HG02981 (cell line): ENCODE measurements at regions not wholly inside any gene's neighbourhood (a gene's known extent, or its start where the extent isn't known, plus 50 kb on each side); places are given as distances from the start of the nearest gene placed in this dataset.
A peak's percentile ranks its signal among the peaks of the same experiment; 100 is the strongest.

Experiments
- ATAC-seq: cut with Tn5 transposase; IDR thresholded peaks from one replicate; pipeline ENCODE4 v1.9.1; 2021; ENCODE audit warnings: mild to moderate bottlenecking, moderate library complexity; ENCODE audit not compliant: unreplicated experiment

DNA sequence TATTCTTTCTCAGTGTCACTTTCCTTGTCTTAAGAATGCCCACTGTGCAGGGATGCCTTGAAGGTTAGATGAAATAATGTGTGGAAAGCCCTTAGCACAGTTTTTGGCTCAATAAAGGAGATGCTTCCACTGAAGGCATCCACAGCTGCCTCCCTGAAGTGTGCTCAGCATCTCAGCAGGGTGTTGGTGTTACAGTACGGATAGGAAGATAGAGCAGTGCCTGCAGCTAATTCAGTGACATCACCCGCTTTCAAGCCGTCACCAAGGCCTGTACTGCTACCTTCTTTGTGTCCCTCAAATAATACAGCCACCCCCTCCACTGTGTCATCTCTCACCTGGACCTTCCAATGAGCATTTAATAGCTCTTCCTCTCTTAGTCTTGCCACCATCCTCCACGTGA is 59.0 kb downstream of the NDUFS5 start:
- no peak for ATAC-seq

DNA sequence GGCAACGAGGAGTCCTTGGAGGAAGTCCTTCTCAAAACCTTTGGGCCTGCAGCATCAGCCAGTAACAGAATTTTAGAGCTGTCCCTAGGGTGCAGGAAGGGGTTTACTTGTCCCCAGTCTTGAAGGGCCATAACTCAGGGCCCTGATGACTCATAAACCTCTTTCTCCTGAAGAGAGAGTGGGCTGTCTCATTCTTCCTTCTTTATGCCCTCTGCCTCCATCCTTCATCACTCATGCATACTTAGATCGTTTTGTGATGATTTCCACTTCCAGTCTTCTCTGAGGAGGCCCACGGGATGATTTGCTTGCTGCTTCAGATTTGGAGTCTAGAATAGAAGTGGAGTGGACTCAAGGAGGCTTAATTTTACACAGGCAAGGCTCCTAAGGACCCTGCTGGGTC is 60.2 kb downstream of the NDUFS5 start:
- no peak for ATAC-seq

DNA sequence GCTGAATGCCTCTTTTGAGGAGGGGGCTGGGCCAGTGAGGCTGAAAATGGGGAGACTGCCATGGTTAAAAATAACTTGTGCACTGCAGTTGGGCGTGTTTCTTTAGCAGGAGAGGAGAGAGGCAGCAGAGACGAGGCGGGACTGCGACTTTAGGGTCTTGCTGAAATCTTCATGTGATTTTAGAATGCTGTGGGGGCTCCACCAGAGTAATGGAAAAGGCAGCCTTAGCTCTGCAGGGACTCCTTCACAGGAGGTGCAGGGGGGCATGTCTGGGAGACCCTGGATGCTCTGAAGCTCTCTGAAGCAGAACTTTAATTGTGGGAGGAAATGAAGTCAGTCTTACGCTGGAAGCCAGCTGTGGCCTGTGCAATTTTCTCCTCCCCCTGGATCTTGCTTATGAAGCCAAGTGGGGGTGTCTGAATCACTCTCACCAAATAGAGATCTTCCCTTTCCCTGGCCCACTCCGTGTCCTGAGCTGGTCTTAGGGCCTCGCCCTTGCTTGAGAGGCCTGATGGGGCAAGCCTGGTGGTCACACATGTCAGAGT is 60.8 kb downstream of the NDUFS5 start:
- ATAC-seq, result no peak

DNA sequence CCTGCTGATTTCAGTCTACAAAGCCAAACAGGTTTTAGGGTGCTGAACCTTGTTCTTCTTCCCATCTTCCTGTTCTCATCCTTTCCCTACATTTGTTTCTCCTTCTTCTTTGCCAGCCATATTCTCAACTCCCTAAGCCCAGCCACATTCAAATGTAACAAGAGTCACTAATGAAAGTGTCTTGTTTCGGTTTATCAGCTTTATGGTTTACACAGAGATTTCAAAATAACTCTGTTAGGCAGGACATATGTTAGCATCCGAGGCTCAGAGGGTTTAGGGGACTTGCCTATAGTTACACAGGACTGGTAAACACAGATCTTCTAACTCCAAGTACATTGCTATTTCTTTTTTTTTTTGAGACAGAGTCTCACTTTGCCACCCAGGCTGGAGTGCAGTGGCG is 61.3 kb downstream of the NDUFS5 start:
- ATAC-seq, result no peak

DNA sequence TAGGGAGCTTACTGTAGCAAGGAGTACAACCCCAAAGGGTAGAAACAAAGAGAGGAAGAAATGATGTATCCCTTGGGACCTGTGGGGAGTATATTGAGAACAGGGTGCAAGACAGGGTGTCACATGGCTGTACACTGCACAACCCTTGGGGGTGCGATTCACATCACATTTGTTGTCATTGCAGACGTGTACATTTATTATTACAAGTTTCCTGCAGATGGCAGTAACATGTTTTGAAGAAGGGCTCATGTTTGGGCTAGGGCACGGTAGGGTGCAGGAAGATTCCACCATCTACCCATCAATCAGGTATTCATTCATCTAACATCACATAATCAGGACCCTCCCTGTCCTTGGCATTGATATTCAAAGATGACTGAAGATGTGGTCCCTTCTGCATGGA is 62.5 kb downstream of the NDUFS5 start:
- no peak for ATAC-seq

DNA sequence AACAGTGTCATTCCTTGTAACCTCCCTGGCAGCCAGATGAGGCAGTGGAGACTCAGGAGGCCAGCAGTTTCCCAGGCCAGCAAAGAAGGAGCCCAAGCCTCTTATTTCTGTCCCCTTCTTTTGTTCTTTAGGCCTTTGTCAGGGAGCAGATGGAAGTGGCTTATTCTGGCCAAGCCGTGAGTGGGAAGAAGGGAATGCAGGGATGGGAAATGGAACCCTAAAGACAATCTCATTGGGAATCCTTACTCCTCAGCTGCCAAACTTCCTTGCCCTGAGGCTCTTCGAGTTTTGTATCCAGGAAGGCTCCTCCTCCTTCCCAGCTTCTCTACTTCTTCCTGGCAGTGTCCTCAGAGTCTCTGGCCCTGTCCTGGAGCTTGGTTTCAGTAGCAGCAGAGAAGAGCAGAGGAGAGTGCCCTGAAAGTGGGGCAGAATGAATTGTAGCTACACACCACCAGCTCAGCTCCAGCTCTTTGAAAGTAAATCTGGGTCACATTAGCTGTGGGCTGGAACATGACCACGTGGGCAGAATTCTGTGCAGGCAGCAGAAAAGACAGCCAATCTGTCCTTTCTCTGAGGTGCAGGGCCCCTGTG is 63.9 kb downstream of the NDUFS5 start:
- ATAC-seq, result no peak

DNA sequence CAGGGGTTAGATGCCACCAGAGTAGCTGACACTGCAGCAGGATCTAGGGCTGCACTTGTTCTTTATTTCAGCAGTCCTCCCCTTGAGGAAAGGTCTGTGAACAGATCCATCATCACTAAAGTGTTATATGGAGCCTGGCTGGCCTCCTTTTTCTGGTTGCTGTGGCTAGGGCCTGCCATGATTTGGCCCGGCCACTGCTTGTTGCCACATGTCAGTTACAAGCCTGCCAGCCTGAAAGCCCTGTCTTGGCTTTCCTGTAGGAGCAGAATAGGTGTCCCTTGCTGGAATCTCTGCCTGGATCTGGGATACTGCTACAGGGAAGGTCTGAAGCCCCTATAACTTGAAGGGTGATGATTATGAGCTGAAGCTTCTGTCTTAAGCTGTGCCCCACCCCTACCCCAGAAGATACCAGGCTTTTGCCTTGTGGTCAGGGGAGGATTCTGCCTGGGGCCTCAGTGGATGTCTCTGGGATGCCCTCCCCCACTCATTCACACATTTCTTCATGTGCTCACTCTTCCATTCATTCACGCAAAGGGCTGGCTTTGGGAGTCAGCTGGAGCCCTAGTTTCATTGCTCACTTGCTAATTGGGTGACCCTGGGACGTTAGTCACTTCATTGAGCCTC is 64.7 kb downstream of the NDUFS5 start:
- ATAC-seq, result no peak

DNA sequence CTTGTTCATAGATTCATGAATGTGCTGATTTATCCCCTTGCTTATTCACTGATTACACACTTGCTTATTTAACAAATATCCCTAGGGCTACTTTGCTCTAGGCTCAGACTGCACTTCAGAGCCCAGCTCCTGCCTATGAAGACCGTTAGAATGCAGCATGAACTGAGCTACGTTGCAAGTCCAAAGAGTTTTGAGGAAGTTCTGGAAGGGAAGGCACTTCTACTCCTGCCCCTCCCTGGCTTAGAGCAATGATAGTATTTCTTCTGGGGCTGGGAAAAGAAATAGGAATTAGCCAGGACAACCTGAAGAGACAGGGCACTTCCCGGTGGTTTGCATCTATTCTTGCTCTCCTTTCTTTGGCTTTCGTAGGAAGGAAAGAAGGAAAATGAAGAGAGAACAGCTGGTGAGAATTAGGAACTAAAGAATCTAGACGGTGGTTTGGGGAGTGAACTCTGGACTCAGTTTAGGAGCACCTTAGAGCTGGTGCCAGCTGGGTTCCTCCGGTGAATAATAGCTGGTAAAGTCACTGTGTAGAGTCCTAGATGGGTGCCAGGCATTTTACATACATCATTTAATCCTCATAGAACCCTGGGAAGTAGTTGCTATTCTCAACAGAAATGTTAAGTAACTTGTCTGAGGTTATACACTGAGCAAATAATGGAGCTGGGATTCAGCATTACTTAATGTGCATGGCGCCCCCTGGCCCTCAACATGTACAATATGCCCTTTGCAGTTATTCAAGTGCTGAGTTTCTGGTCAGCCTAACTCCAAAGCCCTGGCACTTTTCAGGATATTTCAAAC is 65.9 kb downstream of the NDUFS5 start:
- ATAC-seq, result no peak

DNA sequence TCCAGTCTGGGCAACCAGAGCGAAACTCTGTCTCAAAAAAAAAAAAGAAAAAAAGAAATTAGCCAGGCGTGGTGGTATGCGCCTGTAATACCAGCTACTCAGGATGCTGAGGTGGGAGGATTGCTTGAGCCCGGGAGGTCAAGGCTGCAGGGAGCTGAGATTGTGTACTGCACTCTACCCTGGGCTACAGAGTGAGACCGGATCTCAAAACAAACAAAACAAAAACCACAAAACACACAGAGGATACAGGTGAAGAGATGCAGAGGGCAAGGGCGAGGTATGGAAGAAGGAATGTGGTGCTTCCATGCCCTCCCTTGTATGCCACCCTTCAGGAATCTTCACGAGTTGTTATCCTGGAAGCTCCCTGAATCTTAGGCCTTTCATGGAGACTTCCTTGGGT is 68.5 kb downstream of the NDUFS5 start:
- ATAC-seq, result no peak

DNA sequence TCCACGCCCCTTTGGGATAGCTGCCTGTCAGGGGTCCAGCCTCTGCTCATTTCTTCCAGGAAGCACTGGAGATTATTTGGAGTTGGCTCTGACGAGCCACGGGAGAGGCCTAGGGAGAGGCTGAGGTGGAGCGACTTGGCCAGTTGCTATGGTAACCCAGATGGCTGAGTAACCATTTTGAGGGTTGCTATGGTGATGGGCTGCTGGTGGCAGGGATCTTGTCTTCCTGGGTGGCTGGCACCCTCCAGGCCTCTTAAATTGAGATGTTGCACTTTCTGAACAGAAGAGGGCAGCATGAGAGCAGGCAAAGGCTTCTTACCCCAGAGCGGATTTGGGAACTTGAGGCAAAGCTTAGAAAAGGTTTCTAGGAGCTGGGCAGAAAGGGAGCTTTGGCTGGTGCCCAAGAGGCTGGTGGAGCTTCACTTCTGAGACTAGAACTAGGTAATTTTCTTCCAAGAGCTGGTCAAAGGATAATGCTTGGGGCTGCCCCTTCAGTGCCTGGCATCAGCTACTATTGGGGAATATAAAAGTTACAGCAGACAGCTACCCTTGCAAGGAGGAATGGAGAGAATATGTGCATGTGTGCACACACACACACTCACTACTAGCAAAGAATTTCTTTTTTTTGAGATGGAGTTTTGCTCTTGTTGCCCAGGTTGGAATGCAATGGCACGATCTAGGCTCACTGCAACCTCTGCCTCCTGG is 72.5 kb downstream of the NDUFS5 start:
- ATAC-seq, result no peak

DNA sequence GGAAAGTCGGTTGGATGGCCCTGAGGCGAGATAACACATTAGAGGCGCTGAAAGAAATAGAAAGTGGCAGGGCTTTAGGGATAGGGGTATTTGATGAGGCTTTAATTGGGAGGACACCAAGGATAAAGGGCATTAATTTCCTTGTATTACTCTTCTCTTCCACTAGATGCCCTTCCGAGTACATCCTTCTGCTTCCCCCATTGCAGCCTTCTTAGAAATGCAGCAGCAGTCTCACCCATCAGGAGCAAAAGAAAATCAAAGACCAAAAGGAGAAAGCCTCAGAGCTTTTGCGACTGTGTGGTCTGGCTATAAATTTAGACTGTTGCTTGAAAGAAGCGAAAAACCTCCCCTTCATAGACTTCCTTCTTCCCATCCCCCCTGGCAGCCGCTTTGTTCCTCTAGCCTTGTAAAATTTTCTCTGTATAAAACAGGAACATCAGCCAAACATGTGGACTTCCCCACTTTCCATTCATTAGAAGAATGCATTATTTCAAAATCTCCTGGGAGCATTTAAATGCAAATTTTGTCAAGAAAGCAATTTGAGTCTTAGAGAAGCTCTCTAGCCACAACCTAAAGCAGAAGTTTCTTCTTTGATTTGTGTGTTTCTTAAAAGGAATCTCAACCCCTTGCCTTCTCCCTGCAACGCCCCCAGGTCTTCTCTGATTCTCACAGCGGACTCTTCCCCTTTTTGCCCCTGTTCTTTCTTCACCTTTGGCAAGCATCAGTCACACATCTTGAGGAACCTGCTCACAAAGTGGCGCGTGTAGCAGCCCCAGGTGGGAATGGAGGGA is 76.6 kb downstream of the NDUFS5 start:
- no peak for ATAC-seq

DNA sequence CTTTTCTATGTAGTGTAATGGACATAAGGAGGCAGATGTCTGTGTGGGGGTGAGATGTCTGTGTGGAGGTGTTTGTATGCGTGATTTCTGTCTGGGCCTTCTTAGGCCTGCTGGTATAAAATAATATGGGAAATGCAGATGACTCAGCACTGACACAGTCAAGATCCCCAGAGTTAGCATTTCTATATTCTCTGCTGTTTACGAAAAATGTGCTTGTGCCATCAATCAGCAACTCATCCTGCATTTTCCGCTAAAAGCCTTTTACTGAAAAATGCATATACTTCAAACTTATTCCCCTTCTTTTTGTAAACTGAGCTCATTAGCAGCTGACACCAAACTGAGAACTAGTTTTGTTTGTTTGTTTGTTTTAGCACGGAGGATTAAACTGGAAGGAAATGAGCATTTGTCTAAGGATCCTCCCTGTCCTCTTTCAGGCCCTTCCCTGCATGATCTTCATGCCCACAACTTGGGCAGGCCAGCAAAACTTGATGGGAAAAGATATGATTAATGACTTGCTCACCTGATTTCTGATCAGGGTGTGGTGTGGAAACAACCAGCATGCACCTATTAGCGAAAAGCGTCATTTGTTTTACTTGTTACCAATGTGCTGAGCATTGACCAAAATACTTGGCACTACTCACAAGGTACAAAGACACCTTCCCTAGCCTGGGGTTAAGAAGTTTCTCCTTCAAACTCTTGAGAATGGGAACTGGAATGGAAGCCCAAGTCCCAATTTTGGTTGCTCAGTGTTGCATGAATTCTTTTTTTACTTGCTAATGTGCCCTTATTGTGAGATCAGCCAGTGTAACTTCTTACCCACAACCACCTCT is 77.4 kb downstream of the NDUFS5 start:
- no peak for ATAC-seq

DNA sequence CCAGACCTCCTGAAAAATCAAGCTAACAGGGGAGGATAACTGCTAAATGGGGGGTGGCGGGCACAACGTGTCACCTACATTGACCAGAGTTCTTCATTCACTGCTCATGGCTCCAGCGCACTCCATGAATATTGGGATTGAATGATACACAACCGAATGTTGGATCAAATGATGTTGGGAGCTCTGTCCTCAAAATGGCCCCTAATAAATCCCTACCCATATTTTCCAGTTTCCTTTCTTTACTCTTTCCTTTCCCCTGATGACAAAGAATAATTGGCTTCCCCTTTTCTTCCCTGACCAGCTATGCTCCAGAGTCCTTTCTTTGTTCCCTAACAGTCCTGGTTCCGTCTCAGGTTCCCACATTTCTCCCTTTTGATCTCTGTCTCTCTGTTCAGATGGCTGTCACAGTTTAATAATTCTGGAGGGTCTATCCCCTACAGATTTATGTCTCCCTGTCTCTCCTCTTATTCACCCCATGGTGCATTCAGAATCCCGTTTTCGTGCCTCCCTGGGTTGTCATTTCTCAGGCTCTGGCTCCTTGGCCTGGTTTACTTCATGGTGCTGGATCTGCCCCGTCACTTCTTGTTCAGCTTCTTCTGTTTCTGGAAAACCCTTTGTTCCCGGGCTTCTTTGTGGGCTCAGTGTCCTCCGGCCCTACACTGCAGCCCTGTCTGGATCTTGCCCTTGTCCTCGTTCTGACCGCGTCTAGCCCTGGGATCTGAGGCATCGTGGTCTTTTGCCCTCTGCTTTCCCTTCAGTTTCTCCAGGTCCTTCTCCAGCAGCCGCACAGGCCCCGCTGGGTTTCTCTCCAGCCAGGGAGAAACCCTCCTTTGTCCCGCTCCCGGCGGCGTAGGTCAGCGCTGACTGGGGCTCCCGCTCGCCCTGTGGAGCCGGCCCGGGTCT is 78.3 kb downstream of the NDUFS5 start:
- no peak for ATAC-seq

DNA sequence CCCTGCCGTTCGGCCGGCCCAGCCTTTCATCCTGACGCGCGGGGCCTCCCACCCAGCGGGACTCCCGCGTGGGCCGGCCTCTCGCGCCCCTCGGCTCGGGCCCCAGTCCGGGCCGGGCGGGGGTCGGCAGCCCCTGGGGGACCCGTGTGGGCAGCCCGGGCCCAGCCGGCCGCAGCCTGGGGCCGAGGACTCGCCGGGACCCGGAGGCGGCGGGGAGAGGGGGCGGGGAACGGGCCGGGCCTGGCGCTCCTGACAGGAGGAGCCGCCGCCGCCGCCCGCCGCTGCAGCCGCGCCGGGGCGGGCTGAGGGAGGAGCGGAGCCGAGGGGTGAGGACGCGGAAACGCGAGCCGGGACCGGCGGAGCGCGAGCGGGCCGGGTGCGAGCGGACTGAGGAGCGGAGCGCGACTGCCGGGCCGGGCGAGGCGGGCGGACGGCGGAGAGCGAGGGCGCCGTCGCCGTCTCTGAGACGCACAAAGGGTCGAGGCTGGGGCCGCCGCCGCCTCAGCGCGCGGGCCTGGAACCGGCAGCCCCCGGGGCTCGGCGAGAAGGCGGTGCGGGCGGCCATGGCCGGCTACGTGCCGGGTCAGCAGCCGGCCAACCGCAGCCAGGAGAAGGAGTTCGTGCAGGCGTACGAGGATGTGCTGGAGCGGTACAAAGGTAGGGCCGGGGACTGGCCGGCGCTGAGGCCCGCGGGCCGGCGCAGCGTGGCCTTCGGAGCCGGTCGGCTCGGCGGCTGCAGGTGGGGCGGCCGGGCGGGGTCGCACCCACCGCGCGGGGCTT is 79.1 kb downstream of the NDUFS5 start:
- ATAC-seq, result peak; percentile 40

DNA sequence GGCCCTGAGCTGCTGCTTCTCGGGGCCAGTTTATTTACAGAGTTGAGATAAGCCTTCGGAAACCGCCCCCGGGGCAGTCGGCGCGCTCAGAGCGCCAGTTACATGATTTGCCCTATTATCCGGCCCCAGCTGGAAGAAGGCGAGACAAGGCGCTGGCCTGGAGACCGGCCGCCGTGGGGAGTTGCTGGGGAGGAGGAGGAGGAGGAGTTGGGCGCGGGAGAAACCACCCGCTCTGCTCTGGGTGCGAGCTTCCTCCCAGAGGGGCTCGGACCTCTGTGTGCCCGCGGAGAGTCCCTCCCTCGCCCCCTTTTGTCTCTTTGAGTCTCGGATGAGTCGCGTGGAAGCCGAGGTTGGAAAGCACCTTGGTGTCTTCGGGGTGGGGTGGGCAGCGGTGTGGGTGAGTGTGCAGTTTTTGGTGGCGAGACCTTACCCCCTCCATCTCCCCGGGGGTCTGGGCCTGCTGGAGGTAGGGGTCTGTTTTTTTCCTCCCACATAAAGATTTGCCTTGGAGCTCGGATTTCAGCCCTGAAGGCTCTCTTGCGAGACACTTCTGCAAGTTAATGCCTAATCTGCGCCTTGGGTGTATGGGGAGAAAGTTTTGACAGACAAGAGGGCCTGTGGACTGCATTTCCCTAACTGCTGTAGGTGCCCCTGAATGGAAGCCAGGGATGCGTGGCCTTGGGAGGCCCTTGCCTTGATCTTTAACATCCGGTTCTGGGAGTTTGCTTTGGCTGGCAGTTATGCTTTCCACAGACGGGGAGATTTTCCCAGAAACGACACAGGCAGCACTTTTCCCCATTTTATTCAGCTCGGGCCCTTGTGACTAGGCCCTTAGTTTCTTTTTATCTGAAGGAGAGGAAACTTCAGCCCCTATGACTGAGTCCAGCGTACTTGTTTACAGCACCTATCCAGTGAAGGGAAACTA is 80.0 kb downstream of the NDUFS5 start:
- peak; percentile 23 for ATAC-seq

DNA sequence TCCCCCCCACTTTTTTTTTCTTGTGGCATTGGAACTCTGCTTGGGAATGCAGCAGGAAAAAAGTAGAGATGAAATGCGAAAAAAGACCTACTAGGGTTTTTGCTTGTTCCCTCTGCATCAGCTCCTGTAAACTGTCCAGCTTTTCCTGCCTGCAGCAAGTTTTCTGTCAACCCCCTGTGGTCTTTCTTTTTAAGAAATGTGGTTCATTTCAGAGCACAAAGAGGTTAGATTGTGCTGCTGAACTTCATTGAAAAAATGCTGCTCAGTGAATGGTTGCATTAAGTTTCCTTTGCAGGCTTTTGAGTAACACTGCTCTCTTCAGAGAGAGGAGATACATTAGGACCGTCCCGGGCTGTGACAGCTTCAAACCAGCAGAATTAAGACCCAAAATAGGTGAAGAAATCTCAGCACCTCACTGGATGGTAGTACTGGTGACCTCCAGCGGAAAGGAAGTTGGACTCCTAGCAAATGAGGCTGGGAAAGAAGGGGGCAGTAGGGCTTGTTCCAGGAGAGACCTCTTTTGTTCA is 80.7 kb downstream of the NDUFS5 start:
- ATAC-seq, result no peak
